ENCODE measurements at regions not wholly inside any gene's neighbourhood (a gene's known extent, or its start where the extent isn't known, plus 50 kb on each side); places are given as distances from the start of the nearest gene placed in this dataset.

GRCh38 chr15:62452026-62452425 is 286.9 kb upstream of the C2CD4B start:
- TF ChIP-seq JUND (IDR thresholded peaks at IDR 0.05; ENCODE audit: low read depth), result no peak

GRCh38 chr15:62452667-62453066 is 287.6 kb upstream of the C2CD4B start:
- no peak for TF ChIP-seq JUND (IDR thresholded peaks at IDR 0.05; ENCODE audit: low read depth)
- DNase-seq (ENCODE audit: low read depth in 1 of 2, low spot score in 1 of 2), result no peak
- in situ Hi-C loops (cut with HindIII; ENCODE audit: low pct_unique_long_range_greater_than_20kb, low sequenced_read_pairs), result no loop called here

More at GRCh38 chr15:62452026-62452425, 286.9 kb upstream of the C2CD4B start:
- in situ Hi-C loops (cut with HindIII; ENCODE audit: low pct_unique_long_range_greater_than_20kb, low sequenced_read_pairs), result no loop called here
- DNase-seq (ENCODE audit: low read depth in 1 of 2, low spot score in 1 of 2), result no peak

GRCh38 chr15:62453375-62453774 is 288.3 kb upstream of the C2CD4B start:
- DNase-seq (ENCODE audit: low read depth in 1 of 2, low spot score in 1 of 2), result no peak
- no peak for TF ChIP-seq JUND (IDR thresholded peaks at IDR 0.05; ENCODE audit: low read depth)
- in situ Hi-C loops (cut with HindIII; ENCODE audit: low pct_unique_long_range_greater_than_20kb, low sequenced_read_pairs), result no loop called here

DNA sequence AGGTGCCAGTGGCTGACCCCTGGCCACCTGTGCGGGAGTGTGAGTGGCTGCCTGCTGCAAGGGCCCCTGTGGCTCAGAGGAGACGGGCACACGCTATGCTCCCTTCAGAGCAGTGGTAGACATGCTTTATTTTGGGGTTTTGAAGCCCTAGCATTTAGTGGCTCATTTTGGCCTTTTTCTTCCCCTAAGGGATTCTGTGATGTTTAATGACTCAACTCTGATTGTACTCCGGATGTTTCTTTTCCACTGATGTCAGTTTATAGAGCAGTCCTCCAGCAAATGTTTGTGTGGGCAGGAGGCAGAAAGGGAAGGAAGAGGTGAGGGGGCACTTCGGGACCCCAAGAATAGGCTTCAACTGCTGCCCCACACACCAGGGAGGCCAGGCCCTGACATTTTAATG is 288.9 kb upstream of the C2CD4B start:
- in situ Hi-C loops (cut with HindIII; ENCODE audit: low pct_unique_long_range_greater_than_20kb, low sequenced_read_pairs), result no loop called here
- TF ChIP-seq JUND (IDR thresholded peaks at IDR 0.05; ENCODE audit: low read depth), result no peak
- no peak for DNase-seq (ENCODE audit: low read depth in 1 of 2, low spot score in 1 of 2)

DNA sequence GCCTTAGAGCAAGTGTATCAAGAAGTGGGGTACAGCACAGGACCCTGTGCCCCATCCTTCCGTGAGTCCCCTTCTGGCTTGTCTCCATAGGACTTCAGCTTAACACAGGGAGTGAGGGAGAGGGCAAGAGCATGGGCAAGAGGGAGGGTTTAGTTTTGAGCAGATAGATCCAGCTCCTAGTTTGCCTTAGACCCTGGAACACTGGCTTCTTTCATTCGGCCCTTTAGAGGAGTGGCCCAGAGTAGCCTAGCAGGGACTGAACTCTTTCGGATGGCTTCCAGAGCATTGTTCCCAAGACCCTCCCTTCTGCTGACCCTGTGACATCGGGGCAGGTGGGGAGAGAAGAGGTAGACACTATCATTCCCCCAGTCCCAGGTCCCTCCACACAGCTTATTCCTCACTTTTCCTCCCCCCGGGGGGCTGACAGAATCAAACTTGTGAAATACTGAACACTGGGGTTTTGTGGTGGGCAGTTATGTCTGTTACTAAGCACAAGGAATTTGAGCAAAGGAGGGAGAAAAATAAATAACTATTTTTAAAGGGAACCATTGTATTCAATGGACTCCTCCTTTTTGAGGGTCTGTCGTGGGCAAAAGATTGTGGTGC is 289.6 kb upstream of the C2CD4B start:
- in situ Hi-C loops (cut with HindIII; ENCODE audit: low pct_unique_long_range_greater_than_20kb, low sequenced_read_pairs), result no loop called here
- no peak for DNase-seq (ENCODE audit: low read depth in 1 of 2, low spot score in 1 of 2)

DNA sequence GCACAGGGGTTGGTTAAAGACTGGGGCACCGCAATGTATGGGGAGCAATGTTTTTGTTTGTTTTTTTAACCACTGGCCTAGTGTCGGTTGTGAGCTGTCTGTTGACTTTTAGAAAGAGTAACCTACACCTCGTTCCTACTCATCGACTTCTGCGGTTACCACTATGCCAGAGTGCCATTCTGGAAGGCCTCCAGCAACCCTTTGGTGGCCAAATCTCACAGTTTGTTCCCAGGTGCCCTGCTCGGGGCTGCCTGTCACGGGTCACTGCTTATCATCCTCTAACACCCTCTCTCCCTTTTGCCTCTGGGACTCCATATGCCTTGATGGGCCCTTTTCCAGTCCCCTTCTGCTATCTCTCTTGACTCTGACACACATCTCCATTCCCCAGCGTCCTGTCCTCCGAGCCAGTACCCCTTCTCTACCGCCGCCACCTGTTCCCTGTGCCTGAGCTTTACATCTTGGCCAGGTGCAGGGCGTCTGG is 290.4 kb upstream of the C2CD4B start:
- no peak for TF ChIP-seq JUND (IDR thresholded peaks at IDR 0.05; ENCODE audit: low read depth)
- peak in 1 of 2 experiments; percentile 17 for DNase-seq (ENCODE audit: low read depth in 1 of 2, low spot score in 1 of 2)
- in situ Hi-C loops (cut with HindIII; ENCODE audit: low pct_unique_long_range_greater_than_20kb, low sequenced_read_pairs), result no loop called here

More for the DNA sequence above, 289.6 kb upstream of the C2CD4B start:
- TF ChIP-seq JUND (IDR thresholded peaks at IDR 0.05; ENCODE audit: low read depth), result no peak

GRCh38 chr15:62456011-62456920 is 291.2 kb upstream of the C2CD4B start:
- no peak for DNase-seq (ENCODE audit: low read depth in 1 of 2, low spot score in 1 of 2)
- in situ Hi-C loops (cut with HindIII; ENCODE audit: low pct_unique_long_range_greater_than_20kb, low sequenced_read_pairs), result no loop called here
- TF ChIP-seq JUND (IDR thresholded peaks at IDR 0.05; ENCODE audit: low read depth), result no peak

GRCh38 chr15:62457100-62457499 is 292.0 kb upstream of the C2CD4B start:
- no peak for DNase-seq (ENCODE audit: low read depth in 1 of 2, low spot score in 1 of 2)
- in situ Hi-C loops (cut with HindIII; ENCODE audit: low pct_unique_long_range_greater_than_20kb, low sequenced_read_pairs), result no loop called here
- TF ChIP-seq JUND (IDR thresholded peaks at IDR 0.05; ENCODE audit: low read depth), result no peak

DNA sequence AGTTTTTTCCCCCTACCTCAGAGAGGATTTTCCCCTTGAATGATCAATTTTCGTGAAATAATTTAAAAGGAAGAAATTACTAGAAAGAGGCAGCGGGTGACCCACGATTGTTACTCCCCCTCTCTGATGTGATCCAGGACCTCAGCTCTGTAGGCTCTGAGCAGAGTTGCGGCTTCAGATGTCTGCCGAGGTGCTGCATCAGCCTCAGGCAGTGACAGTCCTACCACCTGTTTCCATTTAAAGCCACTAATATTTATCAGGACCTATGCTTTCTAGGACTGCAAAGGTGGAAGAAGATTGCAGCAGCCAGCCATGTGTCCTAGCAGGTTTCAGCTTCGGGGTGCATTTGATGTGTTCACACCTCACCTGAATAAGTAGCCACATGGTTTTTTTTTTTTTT is 294.8 kb upstream of the C2CD4B start:
- in situ Hi-C loops (cut with HindIII; ENCODE audit: low pct_unique_long_range_greater_than_20kb, low sequenced_read_pairs), result no loop called here
- no peak for DNase-seq (ENCODE audit: low read depth in 1 of 2, low spot score in 1 of 2)
- TF ChIP-seq JUND (IDR thresholded peaks at IDR 0.05; ENCODE audit: low read depth), result no peak

DNA sequence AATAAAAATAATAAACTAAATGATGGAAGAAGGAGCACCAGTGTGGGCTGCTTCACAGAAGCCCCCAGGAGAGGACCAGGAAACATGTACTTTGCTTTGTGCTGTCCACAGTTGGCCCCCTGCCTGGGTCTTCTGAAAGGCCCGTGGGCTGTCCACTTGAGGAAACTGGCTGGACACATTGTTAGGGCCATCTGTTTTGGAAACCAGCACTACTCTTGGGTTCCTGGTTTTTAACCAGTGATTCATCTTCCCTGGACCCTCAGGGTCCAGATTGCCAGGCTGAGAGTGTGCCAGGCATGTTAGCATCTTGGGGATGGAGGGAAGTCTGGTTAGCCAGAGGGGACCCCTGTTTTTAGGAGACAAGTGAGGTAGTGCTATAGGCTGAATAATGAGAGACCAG is 297.2 kb upstream of the C2CD4B start:
- no peak for TF ChIP-seq JUND (IDR thresholded peaks at IDR 0.05; ENCODE audit: low read depth)
- in situ Hi-C loops (cut with HindIII; ENCODE audit: low pct_unique_long_range_greater_than_20kb, low sequenced_read_pairs), result no loop called here
- DNase-seq (ENCODE audit: low read depth in 1 of 2, low spot score in 1 of 2), result no peak

DNA sequence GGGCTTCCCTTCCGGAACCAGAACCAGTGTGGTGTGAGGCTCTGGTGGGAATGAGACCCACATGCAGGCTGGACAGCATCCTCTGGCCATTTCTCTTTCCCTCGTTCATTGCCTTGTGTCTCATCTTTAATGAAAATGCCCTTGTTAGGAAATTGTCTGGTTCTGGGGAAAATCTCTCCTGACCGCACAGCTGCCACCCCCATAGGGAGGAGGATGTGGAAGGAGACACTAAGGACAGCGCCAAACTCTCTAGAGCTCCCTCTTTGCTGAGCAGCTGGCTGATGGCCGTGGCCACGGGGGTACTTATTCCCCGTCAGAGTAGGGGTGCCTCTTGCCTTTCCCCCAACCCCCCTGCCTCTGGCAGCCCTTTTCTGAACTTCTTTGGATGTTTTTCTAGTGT is 297.6 kb upstream of the C2CD4B start:
- TF ChIP-seq JUND (IDR thresholded peaks at IDR 0.05; ENCODE audit: low read depth), result no peak
- DNase-seq (ENCODE audit: low read depth in 1 of 2, low spot score in 1 of 2), result no peak
- in situ Hi-C loops (cut with HindIII; ENCODE audit: low pct_unique_long_range_greater_than_20kb, low sequenced_read_pairs), result no loop called here

- DNase-seq (ENCODE audit: low read depth in 1 of 2, low spot score in 1 of 2), result no peak
- in situ Hi-C loops (cut with HindIII; ENCODE audit: low pct_unique_long_range_greater_than_20kb, low sequenced_read_pairs), result no loop called here
- no peak for TF ChIP-seq JUND (IDR thresholded peaks at IDR 0.05; ENCODE audit: low read depth)
Observed at GRCh38 chr15:62464705-62465104, 299.6 kb upstream of the C2CD4B start.

GRCh38 chr15:62465173-62465572 is 300.1 kb upstream of the C2CD4B start:
- TF ChIP-seq JUND (IDR thresholded peaks at IDR 0.05; ENCODE audit: low read depth), result no peak

More at GRCh38 chr15:62465173-62465572, 300.1 kb upstream of the C2CD4B start:
- in situ Hi-C loops (cut with HindIII; ENCODE audit: low pct_unique_long_range_greater_than_20kb, low sequenced_read_pairs), result no loop called here
- DNase-seq (ENCODE audit: low read depth in 1 of 2, low spot score in 1 of 2), result no peak
